ENCODE measurements at regions not wholly inside any gene's neighbourhood (a gene's known extent, or its start where the extent isn't known, plus 50 kb on each side); places are given as distances from the start of the nearest gene placed in this dataset.

GRCh38 chr11:71381781-71382505 lies 66.2 kb downstream of the DHCR7 start:
- TF ChIP-seq EZH2 (IDR thresholded peaks at IDR 0.05): no peak
- TF ChIP-seq POLR2AphosphoS5 (IDR thresholded peaks at IDR 0.05; ENCODE audit: borderline replicate concordance, low read depth, low read length): no peak

All from SK-N-MC (cell line).